ENCODE measurements at regions not wholly inside any gene's neighbourhood (a gene's known extent, or its start where the extent isn't known, plus 50 kb on each side); places are given as distances from the start of the nearest gene placed in this dataset.

GRCh38 chr7:113170591-113170990 lies 52.2 kb upstream of the SMIM30 start:
- TF ChIP-seq CTCF (IDR thresholded peaks at IDR 0.05) (no peak), POLR2AphosphoS5 (IDR thresholded peaks at IDR 0.05) (no peak), POLR2A (IDR thresholded peaks at IDR 0.05) (no peak)
- DNase-seq (ENCODE audit: low spot score in 2 of 2): no peak

More at GRCh38 chr7:113170591-113170990, 52.2 kb upstream of the SMIM30 start:
- H3K4me1 ChIP-seq: no peaks in the 10 kb centered on the region
- no peak overlapping the region for H3K27ac ChIP-seq
- no peaks in the 10 kb centered on the region for H3K36me3 ChIP-seq
- H3K27me3 ChIP-seq: no peaks in the 10 kb centered on the region
- intact Hi-C loops (cut with DNase I; ENCODE audit: low total_unique reads): no loop called here
- no peak overlapping the region for H3K4me3 ChIP-seq
- no peaks in the 10 kb centered on the region for H3K9me3 ChIP-seq

Measured in breast epithelium (tissue), 4 donors.